ENCODE measurements at regions not wholly inside any gene's neighbourhood (a gene's known extent, or its start where the extent isn't known, plus 50 kb on each side); places are given as distances from the start of the nearest gene placed in this dataset.

DNA sequence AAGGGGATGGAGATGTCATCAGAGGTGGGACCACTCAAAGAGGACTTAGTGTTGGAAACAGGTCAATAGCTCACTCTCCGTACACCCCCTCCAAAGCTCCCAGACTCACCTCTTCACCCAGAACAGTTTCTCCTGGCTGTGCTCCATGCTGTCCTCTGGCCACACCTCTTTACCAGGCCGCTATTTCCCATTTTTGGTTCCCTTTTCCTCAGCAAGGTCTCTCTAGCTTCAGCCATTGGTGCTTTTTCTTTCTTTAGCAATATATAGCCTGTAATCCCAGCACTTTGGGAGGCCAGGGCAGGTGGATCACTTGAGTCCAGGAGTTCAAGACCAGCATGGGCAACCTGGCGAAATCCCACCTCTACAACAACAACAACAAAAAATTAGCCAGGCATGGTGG is 123.6 kb upstream of the SMAD3 start:
- DNase-seq (ENCODE audit: extremely low read depth, low read depth) = no peak

DNA sequence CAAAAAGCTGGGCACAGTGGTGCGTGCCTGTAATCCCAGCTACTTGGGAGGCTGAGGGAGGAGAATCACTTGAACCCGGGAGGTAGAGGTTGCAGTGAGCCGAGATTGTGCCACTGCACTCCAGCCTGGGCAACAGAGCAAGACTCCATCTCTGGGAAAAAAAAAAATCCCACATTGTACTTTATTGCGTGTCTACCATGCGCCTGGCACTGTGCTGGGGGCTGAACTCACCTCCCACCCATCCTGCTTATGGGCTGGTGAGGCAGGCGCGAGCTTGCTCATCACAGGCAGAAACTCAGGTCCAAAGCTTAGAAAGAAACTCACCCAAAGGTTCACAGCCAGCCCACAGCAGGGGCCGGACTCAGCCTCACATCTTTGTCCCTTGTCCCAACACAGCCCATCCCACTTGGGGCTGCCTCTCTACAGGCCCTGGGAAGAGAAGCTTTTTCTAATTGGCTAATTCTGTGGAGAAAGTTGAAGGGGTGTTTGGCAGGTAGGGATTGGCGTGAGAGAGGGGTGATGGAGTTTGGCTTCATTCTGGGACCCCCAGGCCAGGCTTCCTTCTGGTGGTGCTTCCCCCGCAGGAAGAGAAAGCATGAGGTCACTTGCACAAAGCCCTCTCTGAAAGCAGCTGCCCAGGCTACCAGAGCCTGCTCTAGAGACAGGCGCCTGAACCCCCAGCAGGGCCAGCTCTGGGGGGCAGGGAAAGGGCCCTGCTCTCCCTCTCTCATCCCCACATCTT is 122.6 kb upstream of the SMAD3 start:
- no peak for DNase-seq (ENCODE audit: extremely low read depth, low read depth)

DNA sequence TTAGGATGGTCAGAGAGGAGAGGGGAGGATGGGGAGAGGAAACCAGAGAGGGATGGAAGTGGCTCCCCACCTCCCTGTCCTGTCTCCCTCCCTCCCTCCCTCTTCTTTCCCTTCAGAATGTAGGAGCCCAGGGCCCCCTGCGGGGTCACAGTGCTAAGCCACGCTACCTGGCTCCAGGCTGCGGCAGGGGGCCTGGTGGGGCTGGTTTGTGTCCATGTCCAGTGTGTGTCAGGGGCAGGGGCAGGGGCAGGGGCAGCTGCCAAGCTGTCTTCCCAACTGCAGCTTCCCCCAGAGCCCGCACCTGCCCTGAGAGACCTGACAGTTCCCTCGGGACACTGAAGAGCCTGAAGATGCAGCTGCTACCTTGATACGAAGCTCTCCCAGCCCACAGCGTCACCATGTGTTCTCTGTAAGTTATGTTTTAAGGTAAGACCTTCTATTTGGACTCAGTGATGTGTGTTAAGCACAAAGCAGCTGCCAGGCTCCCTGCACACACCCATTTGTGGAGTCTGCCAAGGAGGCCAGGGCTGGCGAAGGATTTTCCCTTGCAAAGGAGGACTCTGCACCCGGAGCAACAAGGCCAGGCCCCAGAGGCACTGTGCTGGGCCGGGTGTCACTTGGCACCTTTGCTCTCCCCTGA is 121.8 kb upstream of the SMAD3 start:
- DNase-seq (ENCODE audit: extremely low read depth, low read depth) = peak; percentile 25

DNA sequence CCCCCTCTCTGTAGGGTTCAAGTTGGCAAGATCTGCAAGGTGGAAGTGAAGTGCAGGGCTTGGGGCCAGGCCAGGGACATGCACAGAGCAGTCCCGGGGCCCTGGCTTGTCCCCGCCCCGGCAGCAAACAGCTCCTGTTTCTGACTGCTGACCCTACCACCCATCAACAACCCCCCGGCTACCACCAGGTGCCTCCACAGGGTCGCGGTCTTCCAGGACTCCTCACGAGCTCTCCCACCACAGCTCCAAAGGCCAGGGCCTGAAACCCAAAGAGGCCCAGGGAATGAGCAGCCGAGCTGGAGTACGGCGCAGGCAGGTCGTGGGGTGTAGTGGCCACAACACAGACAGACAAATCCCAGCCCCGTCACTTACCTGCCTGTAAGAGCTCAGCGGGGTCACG is 121.3 kb upstream of the SMAD3 start:
- DNase-seq (ENCODE audit: extremely low read depth, low read depth) = no peak

DNA sequence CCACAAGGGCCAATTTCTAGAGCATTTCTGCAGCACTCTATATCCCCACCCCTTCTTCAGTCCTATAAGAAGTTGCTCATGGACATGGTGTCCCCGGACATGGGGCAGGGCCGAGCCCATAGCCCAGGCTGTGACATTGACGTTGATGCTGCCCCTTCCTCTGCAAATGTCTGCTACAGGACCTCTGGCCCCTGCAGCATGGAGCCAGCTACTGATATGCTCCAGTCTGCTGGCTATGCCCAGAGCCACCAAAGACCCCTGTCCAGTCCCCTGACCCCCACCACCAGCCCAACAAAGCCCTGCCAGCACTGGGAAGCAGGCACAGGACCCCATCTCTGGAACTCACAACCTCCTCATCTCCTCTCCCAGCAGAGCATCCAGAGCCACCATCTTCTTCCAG is 120.1 kb upstream of the SMAD3 start:
- DNase-seq (ENCODE audit: extremely low read depth, low read depth) = no peak

DNA sequence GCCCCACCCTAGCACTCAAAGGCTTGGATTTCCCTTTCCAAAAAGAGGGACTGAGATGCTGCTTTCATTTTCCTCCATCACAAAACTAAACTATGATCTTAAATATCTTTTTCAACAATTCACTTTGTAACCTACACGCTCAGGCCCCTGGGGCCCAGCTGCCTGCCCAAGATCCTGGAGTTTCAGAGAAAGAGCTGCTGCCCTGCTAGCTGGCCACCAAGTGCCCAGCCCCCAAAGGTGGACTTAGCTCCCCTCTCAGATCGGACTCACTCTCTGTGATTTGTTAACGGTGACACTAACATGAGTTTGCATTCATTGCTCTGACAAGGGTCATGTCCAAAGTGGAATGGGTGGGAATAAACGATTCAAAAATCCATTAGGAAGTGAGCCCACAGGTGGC is 119.6 kb upstream of the SMAD3 start:
- DNase-seq (ENCODE audit: extremely low read depth, low read depth) = no peak

DNA sequence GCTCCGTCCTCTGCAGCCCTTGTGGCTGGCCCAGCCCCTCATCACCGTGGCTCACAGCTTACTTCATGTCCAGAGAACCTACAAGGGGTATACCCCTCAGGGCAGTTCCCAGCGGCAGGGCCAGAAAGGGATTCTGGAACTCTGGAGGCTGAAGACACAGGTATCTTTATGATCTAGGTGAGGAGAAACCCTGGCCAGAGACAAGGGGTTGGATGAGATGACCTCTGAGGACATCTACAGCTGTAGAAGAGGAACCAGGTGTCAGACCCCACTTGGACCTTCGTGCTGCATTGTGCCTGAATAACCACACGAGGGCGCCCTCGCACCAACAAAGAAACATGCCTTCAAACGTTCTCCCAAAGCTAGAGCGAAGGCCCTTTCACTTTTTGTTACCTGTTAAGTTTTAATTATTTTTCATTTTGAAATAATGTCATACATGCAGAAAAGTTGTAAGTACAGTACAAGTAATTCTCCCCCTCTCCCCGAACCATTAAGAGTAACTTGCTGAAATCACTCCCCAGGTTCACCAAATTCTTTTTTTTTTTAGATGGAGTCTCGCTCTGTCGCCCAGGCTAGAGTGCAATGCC is 118.7 kb upstream of the SMAD3 start:
- DNase-seq (ENCODE audit: extremely low read depth, low read depth) = peak; percentile 75

DNA sequence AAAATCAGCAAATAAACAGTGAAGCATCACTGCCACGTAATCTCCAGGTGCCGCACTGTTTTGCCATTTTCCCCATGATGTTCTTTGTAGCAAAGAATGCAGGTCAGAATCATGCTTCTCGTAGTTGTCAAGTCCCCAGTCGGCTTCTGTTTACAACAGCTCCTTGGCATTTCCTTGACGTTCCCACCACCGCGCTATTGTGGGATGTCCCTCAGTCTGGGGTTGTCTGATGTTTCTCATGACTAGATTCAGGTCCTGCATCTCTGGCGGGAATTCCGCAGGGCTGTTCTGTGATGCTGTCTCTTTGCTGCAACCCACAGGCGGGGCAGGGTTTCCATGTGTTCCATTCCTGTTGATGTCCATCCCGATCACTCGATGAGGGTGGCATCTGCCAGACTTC is 117.9 kb upstream of the SMAD3 start:
- no peak for DNase-seq (ENCODE audit: extremely low read depth, low read depth)

DNA sequence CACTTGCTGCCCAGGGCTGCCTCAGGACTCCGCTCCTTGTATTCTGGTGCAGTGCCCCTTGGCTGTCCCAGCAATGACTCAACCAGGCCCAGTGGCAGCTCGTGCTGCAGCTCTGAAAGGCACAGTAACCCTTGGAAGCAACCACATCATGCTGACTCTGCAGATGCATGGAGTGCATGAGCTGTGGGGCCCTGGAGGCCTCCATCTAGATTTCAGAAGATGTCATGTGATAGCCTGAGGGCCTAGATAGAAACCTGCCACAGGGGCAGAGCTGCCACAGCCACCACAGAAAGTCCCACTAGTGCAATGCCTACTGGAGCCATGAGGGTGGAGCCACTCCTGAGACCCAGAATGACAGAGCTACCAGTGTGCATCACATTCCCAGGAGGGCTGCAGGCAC is 117.1 kb upstream of the SMAD3 start:
- DNase-seq (ENCODE audit: extremely low read depth, low read depth) = no peak

DNA sequence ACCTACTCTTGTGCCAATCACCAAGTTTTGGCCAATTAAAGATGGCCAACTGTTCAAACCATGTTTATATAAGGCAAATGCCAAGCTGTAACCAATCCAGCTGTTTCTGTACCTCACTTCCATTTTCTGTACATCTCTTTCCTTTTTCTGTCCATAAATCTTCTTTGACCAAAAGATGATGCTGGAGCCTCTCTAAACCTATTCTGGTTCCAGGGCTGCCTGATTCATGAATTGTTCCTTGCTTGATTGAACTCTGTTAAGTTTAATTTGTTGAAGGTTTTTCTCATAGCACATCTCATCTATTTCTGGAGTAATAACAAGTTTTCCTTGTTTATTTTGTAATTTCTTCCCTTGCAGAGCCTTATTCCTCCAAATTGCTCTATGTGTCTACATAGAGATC is 115.3 kb upstream of the SMAD3 start:
- DNase-seq (ENCODE audit: extremely low read depth, low read depth) = no peak

DNA sequence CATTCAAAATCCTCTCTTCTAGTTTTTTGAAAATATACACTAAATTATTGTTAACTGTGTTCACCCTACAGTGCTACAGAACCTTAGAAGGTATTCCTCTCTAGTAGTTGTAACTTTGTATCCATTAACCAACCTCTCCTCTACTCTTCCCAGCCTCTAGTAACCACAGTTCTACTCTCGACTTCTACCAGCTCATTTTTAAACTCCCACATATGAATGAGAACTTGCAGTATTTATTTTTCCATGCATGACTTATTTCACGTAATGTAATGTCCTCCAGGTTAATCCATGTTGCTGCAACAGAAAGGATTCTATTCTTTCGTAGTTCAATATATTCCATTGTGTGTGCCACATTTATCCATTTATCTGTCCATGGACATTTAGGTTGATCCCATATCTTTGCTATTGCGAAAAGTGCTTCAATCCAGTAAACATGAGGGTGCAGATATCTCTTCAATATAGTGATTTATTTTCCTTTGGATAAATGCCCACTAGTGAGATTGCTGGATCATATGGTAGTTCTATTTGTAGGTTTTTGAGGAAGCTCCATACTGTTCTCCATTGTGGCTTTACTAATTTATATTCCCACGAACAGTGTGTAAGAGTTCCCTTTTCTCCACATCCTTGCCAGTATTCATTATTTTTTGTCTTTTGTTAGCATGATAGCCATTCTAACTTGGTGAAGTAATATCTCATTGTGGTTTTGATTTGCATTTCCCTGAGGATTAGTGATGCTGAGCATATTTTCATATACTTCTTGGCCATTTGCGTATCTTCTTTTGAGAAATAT is 113.7 kb upstream of the SMAD3 start:
- DNase-seq (ENCODE audit: extremely low read depth, low read depth) = no peak

DNA sequence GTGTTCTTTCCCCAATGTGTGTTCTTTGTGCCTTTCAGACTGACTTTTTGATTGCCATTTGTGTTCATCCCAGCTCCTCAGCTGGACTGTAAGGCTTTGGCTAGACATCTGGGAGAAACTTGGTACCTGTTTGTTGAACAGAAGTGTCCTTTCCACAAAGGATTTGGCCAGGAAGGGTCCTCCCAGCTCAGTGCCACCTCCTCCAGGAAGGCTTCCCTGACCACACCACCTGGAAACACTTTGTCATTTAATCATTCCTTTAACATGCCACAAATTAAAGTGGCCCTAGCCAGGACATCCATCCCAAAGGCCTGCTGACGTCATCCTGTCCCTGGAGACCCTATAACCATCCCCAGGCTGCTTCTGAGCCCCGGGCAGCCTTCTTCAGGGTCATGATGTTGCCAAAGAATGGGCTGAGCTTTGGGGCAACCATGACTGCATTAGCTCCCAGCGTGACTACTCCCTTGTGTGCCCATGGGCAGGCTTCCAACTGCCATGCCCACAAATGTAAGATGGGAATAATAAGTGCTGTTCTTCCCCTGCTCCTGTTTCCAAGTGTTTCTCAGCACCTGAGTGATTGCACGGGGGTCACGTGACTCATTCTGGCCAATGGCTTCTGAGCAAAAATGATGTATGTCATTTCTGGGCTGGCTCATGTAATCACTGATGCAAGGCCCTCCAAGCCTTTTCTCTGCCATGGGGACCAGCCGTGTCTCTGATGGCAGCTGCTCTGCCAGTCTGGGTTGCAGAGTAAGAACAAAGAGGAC is 112.5 kb upstream of the SMAD3 start:
- DNase-seq (ENCODE audit: extremely low read depth, low read depth) = no peak

DNA sequence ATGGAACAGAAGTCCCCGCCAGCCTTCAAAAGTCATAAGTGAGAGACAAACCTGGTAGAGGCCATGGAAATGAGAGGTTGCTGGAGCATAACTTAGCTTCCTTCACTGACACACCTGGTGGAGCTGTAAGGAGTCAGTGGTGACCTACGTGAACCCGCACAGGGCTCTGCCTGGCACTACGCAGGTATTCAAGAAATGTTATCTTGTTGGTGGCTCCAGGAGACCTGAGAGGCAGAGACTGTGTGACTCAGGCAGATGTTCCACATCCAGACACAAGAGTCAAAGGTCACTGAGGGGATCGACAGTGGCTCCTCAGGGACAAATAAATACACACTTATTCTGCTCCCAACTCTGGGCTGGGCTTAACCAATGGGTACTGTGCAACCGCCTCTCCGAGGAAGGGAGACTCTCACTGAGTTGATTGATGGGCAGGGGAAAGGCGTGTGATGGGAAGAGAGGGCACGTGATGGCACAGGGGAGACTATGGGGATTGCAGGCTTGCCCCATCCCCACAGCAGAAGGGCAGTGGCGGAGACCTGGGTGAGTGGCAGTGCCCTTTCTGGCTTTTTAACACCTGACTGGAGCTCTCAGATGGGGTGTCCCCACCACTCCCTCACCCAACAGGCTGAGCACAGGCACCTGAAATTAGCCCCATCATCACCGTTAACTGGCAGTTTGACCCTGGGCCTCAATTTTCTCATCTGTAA is 111.7 kb upstream of the SMAD3 start:
- no peak for DNase-seq (ENCODE audit: extremely low read depth, low read depth)

DNA sequence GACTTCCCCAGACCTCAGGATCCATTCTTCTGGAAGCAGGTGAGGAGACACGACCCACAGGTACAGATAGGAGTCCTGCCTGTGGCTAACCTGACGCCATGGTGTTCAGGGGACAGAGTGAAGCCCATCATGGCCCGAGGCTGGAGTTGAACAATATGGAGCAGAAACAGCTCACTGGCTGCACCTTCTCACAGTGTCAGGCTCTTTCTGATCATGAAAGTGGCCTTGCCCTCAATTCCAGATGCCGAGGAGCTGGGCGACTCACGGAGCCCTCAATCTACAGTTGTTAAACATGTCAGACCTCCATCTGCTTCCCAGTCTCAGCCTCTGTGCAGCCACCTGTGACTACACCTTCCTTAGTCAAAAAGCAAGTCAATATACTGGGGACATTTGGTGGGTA is 110.8 kb upstream of the SMAD3 start:
- no peak for DNase-seq (ENCODE audit: extremely low read depth, low read depth)

DNA sequence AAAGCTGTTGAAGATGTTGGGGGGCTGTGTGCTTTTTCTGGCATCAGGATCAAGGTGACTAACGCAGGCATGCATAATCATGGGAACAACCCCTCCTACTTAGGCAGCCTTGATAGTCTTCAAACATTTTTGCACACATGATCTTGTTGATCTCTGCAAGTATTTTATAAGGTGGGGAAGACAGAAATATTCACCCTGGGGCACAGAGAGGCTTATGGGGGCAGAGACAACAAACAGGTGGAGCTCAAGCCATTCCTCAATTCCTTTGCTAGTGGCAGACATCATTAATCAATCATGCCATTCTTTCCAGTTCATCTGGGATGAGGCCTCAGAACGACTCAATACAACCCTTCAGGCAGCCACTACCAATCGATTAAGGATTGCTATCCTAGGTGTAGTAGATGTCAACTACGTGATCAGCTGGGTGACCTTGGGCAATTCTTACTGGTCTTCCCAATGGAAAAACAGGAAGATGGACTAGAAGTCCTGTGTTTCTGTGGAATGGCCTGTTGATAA is 110.3 kb upstream of the SMAD3 start:
- no peak for DNase-seq (ENCODE audit: extremely low read depth, low read depth)

DNA sequence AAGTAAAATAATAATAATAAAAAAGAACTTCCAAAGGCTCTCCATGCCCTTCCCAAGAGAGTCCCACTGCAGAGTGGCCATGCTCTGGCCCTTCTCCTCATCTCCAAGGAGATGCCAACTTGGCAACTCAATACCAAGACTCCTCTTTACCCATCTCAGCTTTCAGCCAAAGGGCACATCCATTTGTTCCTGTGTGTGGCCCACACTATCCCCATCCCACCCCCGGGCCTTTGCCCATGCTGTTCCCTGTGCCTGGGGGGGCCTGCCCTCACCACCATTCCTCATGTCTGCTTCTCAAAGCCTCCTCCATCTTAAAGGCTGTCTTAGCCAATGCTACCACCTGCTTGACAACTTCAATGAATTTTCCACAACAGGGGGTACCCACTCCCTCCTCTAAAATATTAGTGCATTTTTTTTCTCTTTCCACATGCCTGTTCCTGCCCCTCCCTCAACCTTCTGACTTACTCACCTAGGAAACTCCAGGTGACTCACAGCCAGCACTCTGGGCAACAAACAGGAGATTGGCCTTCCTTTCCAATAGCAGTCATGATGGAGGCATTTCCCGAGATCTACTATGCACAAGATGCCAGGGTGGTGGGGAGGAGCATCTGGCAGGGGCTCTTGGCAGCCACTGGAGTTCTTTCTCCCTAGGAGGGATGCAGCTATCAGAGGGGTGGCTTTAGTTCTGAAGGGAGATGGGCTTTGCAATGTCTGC is 109.4 kb upstream of the SMAD3 start:
- DNase-seq (ENCODE audit: extremely low read depth, low read depth) = no peak

DNA sequence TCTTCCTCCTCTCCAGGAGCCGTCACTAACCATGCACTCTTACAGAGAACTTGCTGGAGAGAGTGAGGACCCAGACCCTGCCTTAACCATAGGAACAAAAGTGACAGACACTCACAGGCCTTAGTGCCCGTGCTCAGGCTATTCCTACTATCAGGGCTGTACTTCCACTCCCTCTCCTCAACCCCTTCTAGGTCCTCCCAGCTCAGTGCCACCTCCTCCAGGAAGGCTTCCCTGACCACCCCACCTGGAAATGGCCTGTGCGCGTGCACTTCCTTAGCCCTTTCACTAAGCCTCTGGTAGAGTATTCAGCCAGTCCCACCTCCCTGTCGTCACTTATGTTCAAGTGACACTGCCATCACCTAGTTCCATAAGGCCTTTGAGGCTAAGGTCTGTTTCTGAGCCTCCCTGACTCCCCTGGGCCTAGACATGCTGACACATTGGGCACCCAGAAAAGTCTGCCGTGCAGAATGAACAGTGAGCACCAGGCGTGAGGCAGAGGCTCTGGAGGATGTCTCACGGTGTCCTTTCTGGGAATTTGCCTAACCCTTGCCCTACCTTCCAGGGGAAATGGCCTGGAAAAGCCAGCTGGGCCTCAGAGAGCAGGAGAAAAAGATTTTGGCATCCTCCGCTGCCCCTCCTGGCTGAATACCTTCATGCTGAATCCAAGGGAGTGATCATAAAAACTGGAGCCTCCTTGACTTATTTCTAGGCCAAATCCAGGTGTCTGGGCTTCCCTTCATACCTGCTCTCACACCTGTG is 108.6 kb upstream of the SMAD3 start:
- DNase-seq (ENCODE audit: extremely low read depth, low read depth) = no peak

DNA sequence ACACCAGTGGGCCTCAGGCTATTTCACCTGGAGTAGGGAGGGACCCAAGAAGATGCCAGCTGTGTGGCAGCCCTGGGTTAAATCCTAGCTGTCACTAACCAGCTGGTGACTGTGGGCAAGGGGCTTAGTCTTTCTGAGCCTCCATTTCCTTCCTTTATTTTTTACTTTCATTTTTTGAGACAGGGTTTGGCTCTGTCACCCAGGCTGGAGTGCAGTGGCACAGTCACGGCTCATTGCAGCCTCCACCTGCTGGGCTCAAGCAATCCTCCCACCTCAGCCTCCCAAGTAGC is 108.0 kb upstream of the SMAD3 start:
- DNase-seq (ENCODE audit: extremely low read depth, low read depth) = no peak

DNA sequence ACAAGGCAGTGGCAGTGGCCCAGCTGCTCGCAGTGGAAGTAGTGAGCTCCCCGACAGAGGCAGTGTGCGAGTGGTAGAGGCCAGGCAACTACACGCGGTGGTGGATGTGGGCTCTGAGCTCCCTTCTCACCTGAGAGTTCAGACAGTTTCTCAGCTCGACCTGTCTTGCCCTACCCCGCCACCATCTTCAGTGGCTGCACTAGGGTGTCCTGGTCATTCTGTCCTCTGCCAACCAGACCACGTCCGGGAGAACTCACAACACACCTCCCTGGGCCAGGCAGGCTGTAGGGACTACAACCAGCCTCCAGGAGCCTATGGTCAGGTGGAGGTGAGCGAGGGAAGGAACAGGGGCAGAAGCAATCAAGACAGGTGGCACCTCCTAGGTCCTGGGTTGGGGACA is 106.3 kb upstream of the SMAD3 start:
- DNase-seq (ENCODE audit: extremely low read depth, low read depth) = no peak

Data from NCI-H460 (cell line).